Cerebellar cortex (tissue), 1 donor: ENCODE measurements at regions not wholly inside any gene's neighbourhood (a gene's known extent, or its start where the extent isn't known, plus 50 kb on each side); places are given as distances from the start of the nearest gene placed in this dataset.
"Not testable (repeated sequence)": the region's sequence is repeated elsewhere in the genome, so short reads cannot be mapped to it uniquely, and the experiment has no call there.

Experiments
- DNase-seq: peaks from one replicate; pipeline ENCODE4 v3.0.0-alpha.2; 2015; ENCODE audit warnings: low spot score

GRCh38 chr22:49415151-49415951, 412.3 kb downstream of the BRD1 start:
- DNase-seq = no peak

DNA sequence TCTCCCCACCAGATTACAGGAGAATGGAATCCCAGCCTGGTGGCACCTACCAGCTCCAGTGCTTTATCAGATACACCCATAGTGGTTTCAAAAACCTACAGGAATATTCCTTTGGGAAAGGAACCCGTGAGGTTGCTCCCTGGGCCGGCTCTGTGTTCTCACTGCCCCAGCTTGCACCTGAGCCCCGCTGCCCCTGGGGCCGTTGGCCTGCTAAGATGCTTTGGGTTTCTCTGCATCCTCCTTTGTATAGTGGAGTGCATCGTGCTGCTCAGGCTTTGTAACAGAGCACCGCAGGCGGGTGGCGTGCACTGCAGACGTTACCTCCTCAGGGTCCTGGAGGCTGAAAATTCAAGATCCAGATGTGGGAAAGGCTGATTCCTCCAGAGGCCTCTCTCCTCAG, 414.1 kb downstream of the BRD1 start:
- peak; percentile 7 for DNase-seq

DNA sequence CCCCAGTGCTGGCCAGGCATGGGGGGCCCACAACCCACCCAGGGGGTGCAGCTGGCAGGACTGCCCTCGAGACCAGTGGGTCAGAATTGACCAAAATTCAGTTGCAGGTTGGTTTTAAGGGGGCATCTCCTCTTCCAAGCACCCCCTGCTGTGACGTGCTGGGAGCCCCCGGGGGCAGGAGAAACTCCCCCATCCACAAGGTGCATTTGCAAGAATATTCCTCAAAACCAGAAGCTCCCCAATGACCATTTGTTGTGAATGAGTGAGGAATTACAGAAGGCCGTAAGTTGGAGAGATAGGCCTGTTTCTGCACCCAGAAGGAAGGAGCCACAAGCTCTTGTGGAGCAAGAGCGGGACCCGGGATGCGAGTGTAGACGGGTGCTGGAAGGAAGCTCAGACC, 414.5 kb downstream of the BRD1 start:
- DNase-seq = no peak

GRCh38 chr22:49412236-49412635, 415.4 kb downstream of the BRD1 start:
- DNase-seq = no peak

DNA sequence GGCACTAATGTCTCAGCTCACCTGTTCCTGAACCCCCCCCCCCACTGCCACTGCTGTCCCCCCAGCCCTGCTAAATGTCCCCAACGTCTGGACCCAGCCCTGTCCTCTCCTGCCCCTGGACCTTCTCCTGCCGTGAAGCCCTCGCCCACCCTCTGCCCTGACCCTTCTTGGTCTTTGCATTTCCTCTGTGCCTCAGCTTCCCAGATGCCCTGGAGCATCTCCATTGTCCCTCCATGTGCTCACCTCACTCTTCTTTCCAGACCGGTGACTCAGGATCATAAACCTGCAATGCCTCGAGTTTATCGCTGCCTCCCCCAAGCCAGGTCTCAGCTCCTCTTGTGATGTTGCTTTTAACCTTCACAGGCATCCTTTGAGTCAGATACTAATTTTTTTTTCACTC, 416.4 kb downstream of the BRD1 start:
- no peak for DNase-seq

DNA sequence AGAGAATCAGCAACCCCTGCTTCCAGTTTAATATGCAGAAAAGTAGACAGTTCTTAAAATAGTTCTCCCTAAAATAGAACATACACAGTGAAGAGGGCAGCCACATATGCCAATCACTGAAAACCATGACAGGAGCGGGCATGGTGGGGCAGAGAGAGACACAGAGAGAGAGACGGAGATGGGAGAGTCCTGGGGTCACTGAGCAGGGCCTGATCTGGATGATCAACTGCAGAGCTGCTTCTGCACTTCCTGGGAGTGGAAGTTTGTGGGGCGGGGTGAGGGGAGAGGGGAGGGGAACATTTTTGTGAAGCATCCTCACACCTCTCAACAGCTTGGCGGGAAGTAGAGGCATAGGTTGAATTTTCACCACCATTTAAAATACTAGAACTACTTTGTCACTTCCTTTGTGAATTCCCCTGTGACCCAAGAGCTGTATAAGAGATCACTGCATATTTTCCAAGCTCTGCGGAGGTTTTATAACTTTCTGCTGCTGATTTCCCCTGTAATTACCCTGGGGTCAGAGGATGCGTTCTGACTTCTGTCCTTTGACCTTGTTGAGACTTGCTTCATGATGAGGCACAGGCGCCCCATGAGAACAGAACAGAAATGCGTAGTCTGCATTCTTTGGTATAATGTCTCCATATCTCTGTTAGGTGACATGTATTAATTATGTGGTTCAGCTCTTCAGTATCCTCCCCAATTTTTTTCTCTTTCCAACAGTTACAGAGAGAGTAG, 419.4 kb downstream of the BRD1 start:
- DNase-seq = no peak

- no peak for DNase-seq
Observed at GRCh38 chr22:49406879-49407587, 420.6 kb downstream of the BRD1 start.

GRCh38 chr22:49406047-49406650, 421.5 kb downstream of the BRD1 start:
- DNase-seq = no peak

DNA sequence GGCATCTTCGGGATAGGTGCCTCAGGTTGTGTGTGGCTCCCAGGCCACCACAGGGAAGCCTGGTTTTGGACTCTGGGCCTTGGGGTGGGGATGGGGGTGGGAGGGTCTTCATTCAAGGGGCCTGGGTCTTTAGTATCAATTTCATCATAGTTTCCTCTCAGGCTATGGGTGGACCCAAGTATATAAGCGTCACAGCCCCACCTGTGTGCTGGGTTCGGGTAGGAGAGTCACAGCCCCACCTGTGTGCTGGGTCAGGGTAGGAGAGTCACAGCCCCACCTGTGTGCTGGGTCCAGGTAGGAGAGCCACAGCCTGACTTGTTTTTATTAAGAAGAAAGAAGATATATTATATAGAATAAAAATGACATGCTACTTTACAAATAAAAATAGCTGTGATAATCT, 422.1 kb downstream of the BRD1 start:
- no peak for DNase-seq

- no peak for DNase-seq
Observed at GRCh38 chr22:49404576-49405241, 423.0 kb downstream of the BRD1 start.

DNA sequence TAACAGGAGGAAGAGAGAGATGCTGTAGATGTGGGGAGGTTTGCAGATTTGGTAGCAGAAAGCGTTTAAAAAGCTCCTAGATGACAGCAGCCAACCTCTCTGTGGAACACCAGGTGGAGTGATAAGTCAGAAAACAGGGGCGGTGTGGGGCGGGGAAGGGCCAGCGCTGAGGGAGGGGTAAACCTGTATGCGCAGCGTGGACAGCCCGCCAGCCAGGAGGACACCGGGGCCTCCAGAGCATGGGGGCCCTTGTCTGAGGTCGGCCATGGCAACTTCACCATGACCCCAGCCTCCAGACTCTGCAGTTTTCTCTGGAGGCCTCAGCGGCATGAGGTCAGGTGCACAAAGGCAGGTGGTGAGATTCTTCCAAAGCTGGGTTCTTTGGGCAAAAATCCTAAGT, 423.7 kb downstream of the BRD1 start:
- no peak for DNase-seq

GRCh38 chr22:49403102-49403501, 424.6 kb downstream of the BRD1 start:
- DNase-seq = no peak

- DNase-seq = no peak
Observed at GRCh38 chr22:49402169-49402568, 425.5 kb downstream of the BRD1 start.

- DNase-seq = no peak
Observed at GRCh38 chr22:49400941-49401598, 426.6 kb downstream of the BRD1 start.

DNA sequence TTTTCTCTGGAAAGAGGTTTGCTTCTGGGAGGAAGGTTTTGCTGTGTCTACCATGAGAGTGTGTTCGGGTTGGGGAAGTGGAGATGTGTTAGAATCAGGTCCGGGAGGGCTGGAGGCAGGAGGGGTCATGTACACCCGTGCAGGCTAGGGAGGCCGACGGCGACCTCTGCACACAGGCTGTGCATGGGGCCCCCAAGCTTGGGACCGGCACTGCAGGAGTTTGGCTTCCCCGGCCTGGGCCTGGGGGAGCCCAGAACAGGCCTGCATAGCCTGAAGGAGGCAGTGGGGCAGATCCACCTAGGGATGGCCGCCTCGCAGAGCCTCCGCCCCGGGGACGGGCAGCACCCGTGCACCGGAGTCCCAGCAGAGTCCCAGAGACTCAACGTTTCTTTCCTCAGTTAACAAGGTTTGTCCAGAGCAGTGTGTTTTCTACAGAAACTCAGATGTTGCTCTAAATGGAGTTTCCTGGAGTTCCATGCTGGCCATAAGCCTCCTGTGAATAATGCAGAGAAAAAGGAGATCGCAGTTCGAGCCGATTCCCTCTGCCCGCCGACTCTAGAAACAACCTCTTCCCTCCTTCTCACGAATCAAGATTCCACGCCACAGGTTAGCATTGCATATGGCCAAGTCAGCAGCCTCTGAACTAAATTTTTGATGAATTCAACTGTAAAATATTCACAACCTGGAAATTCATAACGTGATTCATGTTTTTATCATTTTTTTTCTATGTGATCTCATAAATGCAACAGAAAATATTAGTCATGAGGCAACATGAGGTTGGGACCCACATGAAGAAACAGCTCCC, 427.3 kb downstream of the BRD1 start:
- DNase-seq = no peak

GRCh38 chr22:49398646-49399045, 429.0 kb downstream of the BRD1 start:
- no peak for DNase-seq

GRCh38 chr22:49398115-49398514, 429.6 kb downstream of the BRD1 start:
- no peak for DNase-seq

DNA sequence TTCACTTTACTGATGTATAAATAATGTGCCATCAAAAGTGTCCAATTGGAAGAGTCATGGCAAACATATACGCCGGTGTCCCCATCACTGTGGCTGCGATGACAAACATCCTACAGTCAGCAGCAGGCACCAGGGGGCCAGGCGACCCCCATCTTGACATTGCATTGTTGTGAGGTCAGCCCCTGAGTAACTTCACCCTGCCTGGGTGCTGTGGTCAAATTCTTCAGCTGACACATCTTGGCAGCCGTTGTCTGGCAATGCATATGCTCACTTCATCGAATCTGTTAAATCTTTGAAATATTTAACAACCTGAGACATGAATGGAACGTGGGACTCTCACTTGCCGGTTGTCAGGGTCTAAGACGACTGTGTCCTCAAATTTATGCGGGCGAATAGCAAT, 430.9 kb downstream of the BRD1 start:
- DNase-seq = no peak

GRCh38 chr22:49395617-49396016, 432.1 kb downstream of the BRD1 start:
- no peak for DNase-seq

DNA sequence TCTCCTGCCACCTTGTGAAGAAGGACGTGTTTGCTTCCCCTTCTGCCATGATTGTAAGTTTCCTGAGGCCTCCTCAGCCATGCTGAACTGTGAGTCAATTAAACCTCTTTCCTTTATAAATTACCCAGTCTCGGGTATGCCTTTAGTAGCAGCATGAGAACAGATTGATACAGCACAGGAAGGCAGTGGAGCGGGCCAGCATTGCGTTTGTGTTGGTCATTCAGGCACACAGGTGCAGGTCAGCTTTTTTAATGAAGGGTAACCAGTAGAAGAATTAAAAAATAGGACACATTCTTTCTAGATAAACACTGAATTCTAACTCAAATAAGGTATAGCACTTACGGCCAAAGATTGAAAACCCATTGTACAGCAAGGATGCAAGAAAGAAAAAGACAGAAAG, 432.6 kb downstream of the BRD1 start:
- DNase-seq = not testable (repeated sequence)
